Neural progenitor cell (in vitro differentiated cells): ENCODE measurements at regions not wholly inside any gene's neighbourhood (a gene's known extent, or its start where the extent isn't known, plus 50 kb on each side); places are given as distances from the start of the nearest gene placed in this dataset.

Source experiments
- DNase-seq: peaks from one replicate; pipeline ENCODE4 v3.0.0-alpha.2; 2016; ENCODE audit warnings: low spot score
- H2AFZ ChIP-seq: fragments of 200-600 bp; sonication (generic); replicated peaks from 2 replicates; pipeline ENCODE4 v1.6.1; 2016; ENCODE audit warnings: antibody characterized with exemption
- H3F3A ChIP-seq: fragments of 200-600 bp; sonication (generic); 2 replicates; pipeline ENCODE4 v1.6.1; 2016; ENCODE audit warnings: antibody characterized with exemption, low read depth
- H3K27ac ChIP-seq: fragments of 200-600 bp; sonication (generic); 2 replicates; pipeline ENCODE4 v1.5.1; 2016; ENCODE audit warnings: mild to moderate bottlenecking
- H3K27me3 ChIP-seq: fragments of 200-600 bp; sonication (generic); 2 replicates; pipeline ENCODE4 v1.6.1; 2016; ENCODE audit warnings: mild to moderate bottlenecking, moderate library complexity
- H3K36me3 ChIP-seq: fragments of 200-600 bp; sonication (generic); 2 replicates; pipeline ENCODE4 v1.5.1; 2016
- H3K4me1 ChIP-seq: fragments of 200-600 bp; sonication (generic); 2 replicates; pipeline ENCODE4 v1.6.1; 2016; ENCODE audit warnings: mixed run types
- H3K4me2 ChIP-seq: fragments of 200-600 bp; sonication (generic); 2 replicates; pipeline ENCODE4 v1.6.1; 2016
- H3K4me3 ChIP-seq: fragments of 200-600 bp; sonication (generic); 2 replicates; pipeline ENCODE4 v1.5.1; 2016
- H3K79me2 ChIP-seq: fragments of 200-600 bp; sonication (generic); 2 replicates; pipeline ENCODE4 v1.6.1; 2016; ENCODE audit warnings: low read depth
- H3K9ac ChIP-seq: fragments of 200-600 bp; sonication (generic); 2 replicates; pipeline ENCODE4 v1.6.1; 2016
- H3K9me3 ChIP-seq: fragments of 200-600 bp; sonication (generic); 2 replicates; pipeline ENCODE4 v1.5.1; 2016; ENCODE audit warnings: low read depth
- H4K20me1 ChIP-seq: fragments of 200-600 bp; sonication (generic); 2 replicates; pipeline ENCODE4 v1.6.1; 2016; ENCODE audit warnings: low read depth
- H3K27ac Mint-ChIP-seq: 3 replicates; pipeline ENCODE4 v1.8.0; 2021; ENCODE audit warnings: mixed read lengths
- H3K27me3 Mint-ChIP-seq: 2 replicates; pipeline ENCODE4 v1.8.0; 2022; ENCODE audit warnings: low read depth, mild to moderate bottlenecking, inconsistent platforms, moderate library complexity, mixed read lengths; ENCODE audit not compliant: insufficient read depth
- H3K36me3 Mint-ChIP-seq: 3 replicates; pipeline ENCODE4 v1.8.0; 2021; ENCODE audit warnings: mixed read lengths
- H3K4me1 Mint-ChIP-seq: 3 replicates; pipeline ENCODE4 v1.8.0; 2021; ENCODE audit warnings: mixed read lengths
- H3K4me3 Mint-ChIP-seq: 3 replicates; pipeline ENCODE4 v1.8.0; 2021; ENCODE audit warnings: mild to moderate bottlenecking, moderate library complexity, mixed read lengths
- H3K9me3 Mint-ChIP-seq: 3 replicates; pipeline ENCODE4 v1.8.0; 2020; ENCODE audit warnings: mixed read lengths
- EZH2 ChIP-seq: fragments of 200-600 bp; sonication (generic); IDR thresholded peaks from 2 replicates; pipeline ENCODE4 v1.6.1; 2017; ENCODE audit warnings: antibody characterized with exemption, mild to moderate bottlenecking, moderate library complexity
- EZH2phosphoT487 ChIP-seq: fragments of 200-600 bp; sonication (generic); IDR thresholded peaks from 2 replicates; pipeline ENCODE4 v1.6.1; 2017; ENCODE audit warnings: antibody characterized with exemption
- TF ChIP-seq, protein P1 (sequence below): fragments of 200-600 bp; sonication (generic); IDR thresholded peaks from 2 replicates; pipeline ENCODE4 v1.5.1; 2017; ENCODE audit warnings: antibody characterized with exemption, mild to moderate bottlenecking

DNA sequence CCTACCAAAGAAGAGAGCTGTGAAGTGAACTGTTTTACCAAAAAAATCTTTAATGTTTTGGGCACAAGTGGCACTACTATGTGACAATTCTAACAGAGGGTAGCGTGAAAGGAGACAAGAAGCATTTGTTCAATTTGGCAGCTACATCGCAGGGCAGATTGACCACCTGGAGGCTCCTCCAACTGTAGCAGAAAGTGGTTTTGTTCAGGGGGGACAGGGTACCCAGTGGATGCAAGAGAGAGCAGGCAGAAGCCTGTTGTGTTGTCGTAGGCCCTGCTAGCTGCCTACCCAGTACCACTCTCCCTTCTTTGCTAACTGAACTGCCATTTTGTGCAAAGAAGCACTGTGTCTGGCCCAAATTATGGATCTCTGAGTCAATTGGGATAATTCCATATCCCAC is 54.8 kb upstream of the SYN2 start:
- Histone ChIP-seq H3K79me2 (no peaks in the 10 kb centered on the region), H3K4me3 (no peak overlapping the region), H3K9me3 (no peaks in the 10 kb centered on the region), H3K9ac (no peak overlapping the region), H4K20me1 (no peaks in the 10 kb centered on the region), H3K36me3 (no peaks in the 10 kb centered on the region), H2AFZ (no peak overlapping the region), H3K27ac (no peak overlapping the region), H3K27me3 (no peaks in the 10 kb centered on the region), H3F3A (no peaks in the 10 kb centered on the region), H3K4me2 (no peak overlapping the region), H3K4me1 (no peaks in the 10 kb centered on the region)
- H3K4me3 Mint-ChIP-seq = no peak overlapping the region
- no peaks in the 10 kb centered on the region for H3K4me1 Mint-ChIP-seq
- H3K36me3 Mint-ChIP-seq = no peaks in the 10 kb centered on the region
- no peak for DNase-seq
- H3K9me3 Mint-ChIP-seq = no peaks in the 10 kb centered on the region
- no peak overlapping the region for H3K27ac Mint-ChIP-seq
- no peaks in the 10 kb centered on the region for H3K27me3 Mint-ChIP-seq
- TF ChIP-seq, protein P1, sequence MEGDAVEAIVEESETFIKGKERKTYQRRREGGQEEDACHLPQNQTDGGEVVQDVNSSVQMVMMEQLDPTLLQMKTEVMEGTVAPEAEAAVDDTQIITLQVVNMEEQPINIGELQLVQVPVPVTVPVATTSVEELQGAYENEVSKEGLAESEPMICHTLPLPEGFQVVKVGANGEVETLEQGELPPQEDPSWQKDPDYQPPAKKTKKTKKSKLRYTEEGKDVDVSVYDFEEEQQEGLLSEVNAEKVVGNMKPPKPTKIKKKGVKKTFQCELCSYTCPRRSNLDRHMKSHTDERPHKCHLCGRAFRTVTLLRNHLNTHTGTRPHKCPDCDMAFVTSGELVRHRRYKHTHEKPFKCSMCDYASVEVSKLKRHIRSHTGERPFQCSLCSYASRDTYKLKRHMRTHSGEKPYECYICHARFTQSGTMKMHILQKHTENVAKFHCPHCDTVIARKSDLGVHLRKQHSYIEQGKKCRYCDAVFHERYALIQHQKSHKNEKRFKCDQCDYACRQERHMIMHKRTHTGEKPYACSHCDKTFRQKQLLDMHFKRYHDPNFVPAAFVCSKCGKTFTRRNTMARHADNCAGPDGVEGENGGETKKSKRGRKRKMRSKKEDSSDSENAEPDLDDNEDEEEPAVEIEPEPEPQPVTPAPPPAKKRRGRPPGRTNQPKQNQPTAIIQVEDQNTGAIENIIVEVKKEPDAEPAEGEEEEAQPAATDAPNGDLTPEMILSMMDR = no peak
- TF ChIP-seq EZH2 = no peak

DNA sequence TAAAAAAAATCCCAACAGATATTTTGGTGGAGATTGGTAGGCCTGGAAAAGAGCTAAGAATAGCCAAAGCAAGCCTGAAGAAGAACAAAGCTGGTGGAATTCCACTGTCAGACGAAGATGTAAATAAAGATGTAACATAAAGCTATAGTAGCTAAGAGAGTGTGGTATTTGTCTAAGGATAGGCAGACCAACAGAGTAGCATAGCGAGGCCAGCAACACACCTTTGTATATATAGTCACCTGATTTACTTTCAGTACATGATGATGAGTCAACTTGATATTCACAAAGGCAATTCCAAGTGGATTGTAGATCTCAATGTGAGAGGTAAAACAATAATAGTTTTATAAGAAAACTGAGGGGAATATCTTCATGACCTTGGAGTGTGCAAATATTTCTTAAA is 53.6 kb upstream of the SYN2 start:
- Mint-ChIP-seq H3K27me3 (no peaks in the 10 kb centered on the region), H3K27ac (no peak overlapping the region), H3K4me1 (no peaks in the 10 kb centered on the region), H3K9me3 (no peaks in the 10 kb centered on the region), H3K36me3 (no peaks in the 10 kb centered on the region), H3K4me3 (no peak overlapping the region)
- Histone ChIP-seq H3K79me2 (no peaks in the 10 kb centered on the region), H3K4me2 (no peak overlapping the region), H3K9ac (no peak overlapping the region), H3K27me3 (no peaks in the 10 kb centered on the region), H3K36me3 (no peaks in the 10 kb centered on the region), H3K4me3 (no peak overlapping the region), H3F3A (no peaks in the 10 kb centered on the region), H3K4me1 (no peaks in the 10 kb centered on the region), H4K20me1 (no peaks in the 10 kb centered on the region), H3K27ac (no peak overlapping the region), H3K9me3 (no peaks in the 10 kb centered on the region), H2AFZ (no peak overlapping the region)
- DNase-seq = no peak
- TF ChIP-seq, protein P1 = no peak
- TF ChIP-seq EZH2 (no peak), EZH2phosphoT487 (no peak)

DNA sequence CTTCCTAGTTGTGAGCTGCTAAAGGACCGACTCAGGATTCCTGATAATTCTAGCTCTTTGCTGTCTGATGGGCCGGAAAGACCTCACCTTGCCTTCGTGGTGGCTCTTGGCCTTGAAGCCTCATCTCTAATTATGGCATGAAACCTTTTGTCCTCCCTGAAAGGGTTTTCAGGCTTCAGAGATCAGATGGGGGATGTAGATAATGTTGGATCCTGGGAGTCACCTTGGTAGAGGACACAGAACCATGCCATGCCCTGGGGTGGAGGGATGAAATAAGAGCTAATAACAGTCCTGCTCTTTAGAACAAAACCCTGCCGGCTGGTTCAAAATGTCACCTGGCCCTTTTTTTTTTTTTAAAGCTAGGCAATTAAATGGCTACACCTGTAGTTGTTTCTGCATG is 50.8 kb upstream of the SYN2 start:
- Histone ChIP-seq H3K36me3 (no peaks in the 10 kb centered on the region), H3K4me2 (no peak overlapping the region), H3K4me3 (no peak overlapping the region), H2AFZ (no peak overlapping the region), H3F3A (no peaks in the 10 kb centered on the region), H3K9me3 (no peaks in the 10 kb centered on the region), H3K79me2 (no peaks in the 10 kb centered on the region), H3K4me1 (no peaks in the 10 kb centered on the region), H4K20me1 (no peaks in the 10 kb centered on the region), H3K9ac (no peak overlapping the region), H3K27ac (no peak overlapping the region), H3K27me3 (no peaks in the 10 kb centered on the region)
- no peaks in the 10 kb centered on the region for H3K9me3 Mint-ChIP-seq
- no peaks in the 10 kb centered on the region for H3K36me3 Mint-ChIP-seq
- no peak overlapping the region for H3K4me3 Mint-ChIP-seq
- TF ChIP-seq EZH2 (no peak), EZH2phosphoT487 (no peak)
- TF ChIP-seq, protein P1 = no peak
- DNase-seq = no peak
- no peaks in the 10 kb centered on the region for H3K4me1 Mint-ChIP-seq
- H3K27me3 Mint-ChIP-seq = no peaks in the 10 kb centered on the region
- H3K27ac Mint-ChIP-seq = no peak overlapping the region

DNA sequence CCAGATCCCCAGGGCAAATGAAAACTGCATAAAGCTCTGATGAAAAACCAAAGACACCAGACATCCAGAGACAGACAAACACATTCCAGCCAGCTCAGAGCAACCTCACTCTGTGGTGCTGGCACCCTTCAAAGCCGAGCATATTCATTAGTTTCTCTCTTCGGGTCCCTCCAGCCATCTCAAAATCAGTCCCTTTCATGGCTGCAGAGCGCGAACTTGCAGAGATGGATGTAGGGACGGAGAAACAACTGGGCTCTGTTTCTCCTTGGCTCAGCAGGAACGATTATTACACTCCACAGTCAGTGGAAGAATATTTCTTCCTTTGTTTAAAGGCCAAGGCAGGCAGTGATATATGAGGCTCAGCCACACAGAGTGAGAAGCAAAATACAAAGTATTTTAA is 50.4 kb upstream of the SYN2 start:
- no peaks in the 10 kb centered on the region for H3K36me3 Mint-ChIP-seq
- H3K4me1 Mint-ChIP-seq = no peaks in the 10 kb centered on the region
- Histone ChIP-seq H3K27me3 (no peaks in the 10 kb centered on the region), H3K36me3 (no peaks in the 10 kb centered on the region), H3K27ac (no peak overlapping the region), H3K79me2 (no peaks in the 10 kb centered on the region), H3K4me1 (no peaks in the 10 kb centered on the region), H4K20me1 (no peaks in the 10 kb centered on the region), H3F3A (no peaks in the 10 kb centered on the region), H3K4me2 (no peak overlapping the region), H3K9ac (no peak overlapping the region), H2AFZ (no peak overlapping the region), H3K9me3 (no peaks in the 10 kb centered on the region), H3K4me3 (no peak overlapping the region)
- TF ChIP-seq EZH2 (no peak), EZH2phosphoT487 (no peak)
- TF ChIP-seq, protein P1 = no peak
- H3K9me3 Mint-ChIP-seq = no peaks in the 10 kb centered on the region
- no peak overlapping the region for H3K4me3 Mint-ChIP-seq
- no peak for DNase-seq
- no peak overlapping the region for H3K27ac Mint-ChIP-seq
- no peaks in the 10 kb centered on the region for H3K27me3 Mint-ChIP-seq
